ENCODE measurements at regions not wholly inside any gene's neighbourhood (a gene's known extent, or its start where the extent isn't known, plus 50 kb on each side); places are given as distances from the start of the nearest gene placed in this dataset.

DNA sequence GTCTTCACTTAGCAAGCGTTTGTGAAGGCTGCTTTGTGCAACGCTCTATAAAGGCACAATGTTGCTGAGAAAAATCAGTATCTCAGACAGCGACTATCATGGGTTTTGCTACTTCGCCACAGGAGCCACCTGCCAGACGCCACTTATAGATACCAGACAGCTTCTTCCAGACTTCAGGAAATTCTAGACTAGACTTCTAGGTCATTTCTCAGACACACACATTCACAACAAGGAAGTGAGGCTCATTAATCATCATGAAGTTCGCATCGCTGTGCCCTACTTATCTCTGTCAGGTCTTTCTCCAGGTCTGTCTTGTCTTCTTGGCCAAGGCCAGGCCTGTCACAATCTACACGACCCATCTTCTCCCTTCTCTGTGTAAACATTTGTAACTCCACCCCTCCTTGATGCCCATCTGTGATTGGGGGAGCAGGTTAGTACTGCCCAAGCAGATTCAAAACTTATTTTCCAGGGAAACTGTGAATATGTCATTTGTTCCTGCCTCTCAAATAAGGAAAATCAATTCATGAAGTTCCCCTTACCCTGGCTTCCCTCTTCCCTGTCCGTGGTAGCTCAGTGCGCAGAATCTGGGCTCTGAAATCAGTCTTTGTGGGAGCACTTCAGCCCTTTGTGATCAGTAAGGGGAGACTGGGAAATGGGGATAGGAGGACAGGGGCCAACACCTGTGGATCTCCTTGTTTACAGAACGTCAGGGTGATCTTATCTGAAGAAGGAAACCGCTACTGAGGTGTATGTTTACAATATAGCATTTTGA, 115.5 kb downstream of the TNFAIP3 start:
- no peak for FAIRE-seq
- WGBS (ENCODE audit: missing lambda C conversion rate): 54% methylated on average over 11 of the region's 12 CpGs
- CTCF ChIA-PET: no interaction called here

DNA sequence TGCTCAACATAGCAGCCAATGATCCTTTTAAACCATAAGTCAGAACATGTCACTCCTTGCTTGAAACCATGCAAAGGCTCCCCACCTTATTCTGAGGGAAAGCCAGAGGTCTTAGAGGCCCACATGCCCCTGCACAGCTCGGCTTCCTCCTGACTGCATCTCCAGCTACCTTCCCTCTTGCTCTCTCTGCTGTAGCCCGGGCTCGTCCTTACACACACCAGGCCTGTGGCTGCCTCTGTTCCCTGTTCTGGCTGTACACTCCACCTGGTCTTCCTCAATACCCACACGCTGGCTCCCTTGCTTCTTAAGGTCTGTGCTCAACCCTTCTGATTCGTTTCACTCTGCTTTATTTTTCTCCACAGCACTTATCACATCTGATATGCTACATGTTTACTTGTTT, 116.2 kb downstream of the TNFAIP3 start:
- Histone ChIP-seq H3K4me3 (no peak overlapping the region), H3K4me1 (no peaks in the 10 kb centered on the region), H3K9me3 (no peaks in the 10 kb centered on the region), H3K4me2 (no peak overlapping the region), H3K27ac (no peak overlapping the region)
- ChIA-PET POLR2A (no interaction called here), CTCF (no interaction called here)
- no peak for FAIRE-seq
- DNase-seq (ENCODE audit: low read depth in 1 of 2, low spot score in 1 of 2): no peak
- 56% methylated on average over 5 of the region's 5 CpGs for WGBS (ENCODE audit: missing lambda C conversion rate)
- ATAC-seq: no peak
- TF ChIP-seq, protein P1, sequence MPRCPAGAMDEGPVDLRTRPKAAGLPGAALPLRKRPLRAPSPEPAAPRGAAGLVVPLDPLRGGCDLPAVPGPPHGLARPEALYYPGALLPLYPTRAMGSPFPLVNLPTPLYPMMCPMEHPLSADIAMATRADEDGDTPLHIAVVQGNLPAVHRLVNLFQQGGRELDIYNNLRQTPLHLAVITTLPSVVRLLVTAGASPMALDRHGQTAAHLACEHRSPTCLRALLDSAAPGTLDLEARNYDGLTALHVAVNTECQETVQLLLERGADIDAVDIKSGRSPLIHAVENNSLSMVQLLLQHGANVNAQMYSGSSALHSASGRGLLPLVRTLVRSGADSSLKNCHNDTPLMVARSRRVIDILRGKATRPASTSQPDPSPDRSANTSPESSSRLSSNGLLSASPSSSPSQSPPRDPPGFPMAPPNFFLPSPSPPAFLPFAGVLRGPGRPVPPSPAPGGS (IDR thresholded peaks at IDR 0.05): no peak
- TF ChIP-seq KDM1A (IDR thresholded peaks at IDR 0.05; ENCODE audit: low read depth) (no peak), EP300 (IDR thresholded peaks at IDR 0.05) (no peak), RNF2 (IDR thresholded peaks at IDR 0.05; ENCODE audit: borderline replicate concordance, low read depth) (no peak), TP53 (CRISPR knock-in tag; IDR thresholded peaks at IDR 0.05) (no peak), JUN (IDR thresholded peaks at IDR 0.05) (no peak), CEBPB (IDR thresholded peaks at IDR 0.05) (no peak), RAD21 (conservative IDR thresholded peaks at IDR 0.05 in 1 of 2, IDR thresholded peaks at IDR 0.05 in 1 of 2) (no peak), NFE2L2 (conservative IDR thresholded peaks at IDR 0.05; ENCODE audit: low read length) (no peak)
- TF ChIP-seq, protein P2, sequence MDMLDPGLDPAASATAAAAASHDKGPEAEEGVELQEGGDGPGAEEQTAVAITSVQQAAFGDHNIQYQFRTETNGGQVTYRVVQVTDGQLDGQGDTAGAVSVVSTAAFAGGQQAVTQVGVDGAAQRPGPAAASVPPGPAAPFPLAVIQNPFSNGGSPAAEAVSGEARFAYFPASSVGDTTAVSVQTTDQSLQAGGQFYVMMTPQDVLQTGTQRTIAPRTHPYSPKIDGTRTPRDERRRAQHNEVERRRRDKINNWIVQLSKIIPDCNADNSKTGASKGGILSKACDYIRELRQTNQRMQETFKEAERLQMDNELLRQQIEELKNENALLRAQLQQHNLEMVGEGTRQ (IDR thresholded peaks at IDR 0.05): no peak
- TF ChIP-seq, protein P3, sequence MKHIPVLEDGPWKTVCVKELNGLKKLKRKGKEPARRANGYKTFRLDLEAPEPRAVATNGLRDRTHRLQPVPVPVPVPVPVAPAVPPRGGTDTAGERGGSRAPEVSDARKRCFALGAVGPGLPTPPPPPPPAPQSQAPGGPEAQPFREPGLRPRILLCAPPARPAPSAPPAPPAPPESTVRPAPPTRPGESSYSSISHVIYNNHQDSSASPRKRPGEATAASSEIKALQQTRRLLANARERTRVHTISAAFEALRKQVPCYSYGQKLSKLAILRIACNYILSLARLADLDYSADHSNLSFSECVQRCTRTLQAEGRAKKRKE (CRISPR knock-in tag; IDR thresholded peaks at IDR 0.05; ENCODE audit: low read depth): no peak
- TF ChIP-seq, protein P4, sequence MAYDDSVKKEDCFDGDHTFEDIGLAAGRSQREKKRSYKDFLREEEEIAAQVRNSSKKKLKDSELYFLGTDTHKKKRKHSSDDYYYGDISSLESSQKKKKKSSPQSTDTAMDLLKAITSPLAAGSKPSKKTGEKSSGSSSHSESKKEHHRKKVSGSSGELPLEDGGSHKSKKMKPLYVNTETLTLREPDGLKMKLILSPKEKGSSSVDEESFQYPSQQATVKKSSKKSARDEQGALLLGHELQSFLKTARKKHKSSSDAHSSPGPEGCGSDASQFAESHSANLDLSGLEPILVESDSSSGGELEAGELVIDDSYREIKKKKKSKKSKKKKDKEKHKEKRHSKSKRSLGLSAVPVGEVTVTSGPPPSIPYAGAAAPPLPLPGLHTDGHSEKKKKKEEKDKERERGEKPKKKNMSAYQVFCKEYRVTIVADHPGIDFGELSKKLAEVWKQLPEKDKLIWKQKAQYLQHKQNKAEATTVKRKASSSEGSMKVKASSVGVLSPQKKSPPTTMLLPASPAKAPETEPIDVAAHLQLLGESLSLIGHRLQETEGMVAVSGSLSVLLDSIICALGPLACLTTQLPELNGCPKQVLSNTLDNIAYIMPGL (CRISPR knock-in tag; IDR thresholded peaks at IDR 0.05; ENCODE audit: borderline replicate concordance): no peak

More for the DNA sequence above, 115.5 kb downstream of the TNFAIP3 start:
- H3K4me1 ChIP-seq: no peaks in the 10 kb centered on the region
- DNase-seq (ENCODE audit: low read depth in 1 of 2, low spot score in 1 of 2) (no peak), ATAC-seq (no peak)
- POLR2A ChIA-PET: no interaction called here
- H3K27ac ChIP-seq: no peak overlapping the region
- H3K9me3 ChIP-seq: no peaks in the 10 kb centered on the region
- no peak overlapping the region for H3K4me3 ChIP-seq
- H3K4me2 ChIP-seq: no peak overlapping the region
- TF ChIP-seq, protein P5, sequence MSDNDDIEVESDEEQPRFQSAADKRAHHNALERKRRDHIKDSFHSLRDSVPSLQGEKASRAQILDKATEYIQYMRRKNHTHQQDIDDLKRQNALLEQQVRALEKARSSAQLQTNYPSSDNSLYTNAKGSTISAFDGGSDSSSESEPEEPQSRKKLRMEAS (IDR thresholded peaks at IDR 0.05): no peak
- TF ChIP-seq PHF8 (IDR thresholded peaks at IDR 0.05; ENCODE audit: borderline replicate concordance, low read depth) (no peak), HOXB5 (CRISPR knock-in tag; IDR thresholded peaks at IDR 0.05) (no peak), ZNF302 (CRISPR knock-in tag; IDR thresholded peaks at IDR 0.05) (no peak), CBX8 (IDR thresholded peaks at IDR 0.05) (no peak), POLR2A (IDR thresholded peaks at IDR 0.05; ENCODE audit: low read length) (no peak), FOXS1 (CRISPR knock-in tag; IDR thresholded peaks at IDR 0.05) (no peak), NPAS2 (CRISPR knock-in tag; IDR thresholded peaks at IDR 0.05; ENCODE audit: borderline replicate concordance) (no peak)
- TF ChIP-seq, protein P1 (IDR thresholded peaks at IDR 0.05): no peak
